ENCODE measurements at regions not wholly inside any gene's neighbourhood (a gene's known extent, or its start where the extent isn't known, plus 50 kb on each side); places are given as distances from the start of the nearest gene placed in this dataset.
"Not testable (repeated sequence)": the region's sequence is repeated elsewhere in the genome, so short reads cannot be mapped to it uniquely, and the experiment has no call there.

DNA sequence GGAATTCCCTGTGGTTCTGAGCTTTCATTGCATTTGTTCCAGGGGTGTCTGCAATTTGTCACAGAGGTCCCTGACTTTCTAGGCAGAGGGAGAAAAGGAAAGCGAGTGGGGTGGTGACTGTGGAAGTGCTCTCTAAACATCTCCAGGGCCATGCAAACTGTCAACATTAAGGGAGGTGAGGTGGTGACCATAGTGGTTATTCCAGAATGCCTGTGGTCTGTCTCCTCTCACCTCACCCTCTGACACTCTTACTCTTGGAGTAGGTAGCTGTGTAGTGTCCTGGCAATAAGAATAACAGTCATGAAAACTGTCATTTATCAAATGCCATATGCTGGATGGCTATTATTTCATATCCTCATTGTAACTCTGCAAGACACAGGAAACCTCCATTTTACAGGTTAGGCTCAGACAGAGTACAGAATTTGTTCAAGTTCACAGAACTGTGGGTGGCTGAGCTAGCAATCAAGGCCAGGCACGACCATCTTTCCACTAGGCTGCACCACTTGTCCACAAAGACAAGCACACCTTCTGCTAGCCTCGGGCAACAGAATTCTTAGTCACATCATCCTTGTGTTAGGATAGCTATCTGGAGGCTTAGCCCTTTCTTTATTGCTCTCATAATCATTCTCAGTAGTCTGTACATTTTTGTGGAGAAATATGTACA lies 179.4 kb downstream of the CD47 start:
- no peak overlapping the region for H3K27ac ChIP-seq
- H3K27me3 ChIP-seq = no peaks in the 10 kb centered on the region
- no peaks in the 10 kb centered on the region for H3K4me1 ChIP-seq (ENCODE audit: insufficient read depth)
- TF ChIP-seq EP300 (IDR thresholded peaks at IDR 0.05) = no peak
- TF ChIP-seq, protein P1, sequence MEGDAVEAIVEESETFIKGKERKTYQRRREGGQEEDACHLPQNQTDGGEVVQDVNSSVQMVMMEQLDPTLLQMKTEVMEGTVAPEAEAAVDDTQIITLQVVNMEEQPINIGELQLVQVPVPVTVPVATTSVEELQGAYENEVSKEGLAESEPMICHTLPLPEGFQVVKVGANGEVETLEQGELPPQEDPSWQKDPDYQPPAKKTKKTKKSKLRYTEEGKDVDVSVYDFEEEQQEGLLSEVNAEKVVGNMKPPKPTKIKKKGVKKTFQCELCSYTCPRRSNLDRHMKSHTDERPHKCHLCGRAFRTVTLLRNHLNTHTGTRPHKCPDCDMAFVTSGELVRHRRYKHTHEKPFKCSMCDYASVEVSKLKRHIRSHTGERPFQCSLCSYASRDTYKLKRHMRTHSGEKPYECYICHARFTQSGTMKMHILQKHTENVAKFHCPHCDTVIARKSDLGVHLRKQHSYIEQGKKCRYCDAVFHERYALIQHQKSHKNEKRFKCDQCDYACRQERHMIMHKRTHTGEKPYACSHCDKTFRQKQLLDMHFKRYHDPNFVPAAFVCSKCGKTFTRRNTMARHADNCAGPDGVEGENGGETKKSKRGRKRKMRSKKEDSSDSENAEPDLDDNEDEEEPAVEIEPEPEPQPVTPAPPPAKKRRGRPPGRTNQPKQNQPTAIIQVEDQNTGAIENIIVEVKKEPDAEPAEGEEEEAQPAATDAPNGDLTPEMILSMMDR (IDR thresholded peaks at IDR 0.05) = no peak
- TF ChIP-seq POLR2A (IDR thresholded peaks at IDR 0.05) = no peak
- no peaks in the 10 kb centered on the region for H3K36me3 ChIP-seq
- WGBS, 3 donors = 81 to 84% (median 82%) methylated on average over 3 of the region's 3 CpGs
- DNase-seq = no peak
- H3K4me3 ChIP-seq = no peak overlapping the region
- H3K9me3 ChIP-seq = no peaks in the 10 kb centered on the region
- intact Hi-C loops (cut with DNase I) = no loop called here

DNA sequence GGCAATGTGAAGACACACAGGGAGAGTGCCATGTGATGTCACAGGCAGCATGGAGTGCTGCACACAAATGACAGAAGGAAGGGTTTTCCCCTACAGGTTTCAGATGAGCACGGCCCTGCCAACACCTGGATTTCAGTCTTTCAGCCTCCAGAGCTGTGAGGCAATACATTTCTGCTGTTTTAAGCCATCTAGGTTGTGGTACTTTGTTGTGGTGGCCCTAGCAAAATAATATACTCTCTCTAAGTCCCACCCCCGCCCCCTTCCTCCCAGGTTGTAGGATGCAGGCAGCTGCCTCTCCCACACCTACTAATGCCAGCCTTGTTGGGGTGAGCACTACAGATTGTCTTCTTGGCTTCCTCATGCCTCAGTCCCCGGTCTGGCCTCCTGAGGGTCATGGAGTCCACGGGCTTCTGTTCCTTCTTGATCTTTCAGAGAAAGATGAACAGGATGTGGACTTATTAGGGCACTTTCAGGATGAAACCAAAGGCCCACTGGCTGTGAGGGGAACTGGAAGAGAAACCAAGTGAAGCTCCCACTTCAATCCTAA lies 180.0 kb downstream of the CD47 start:
- no peak for TF ChIP-seq EP300 (IDR thresholded peaks at IDR 0.05)
- TF ChIP-seq, protein P1 (IDR thresholded peaks at IDR 0.05) = no peak
- no peak for TF ChIP-seq POLR2A (IDR thresholded peaks at IDR 0.05)
- intact Hi-C loops (cut with DNase I) = no loop called here
- H3K4me1 ChIP-seq (ENCODE audit: insufficient read depth) = peaks cover 2% of the 10 kb centered on the region
- no peak overlapping the region for H3K4me3 ChIP-seq
- H3K36me3 ChIP-seq = no peaks in the 10 kb centered on the region
- no peaks in the 10 kb centered on the region for H3K27me3 ChIP-seq
- DNase-seq = no peak
- H3K27ac ChIP-seq = no peak overlapping the region
- H3K9me3 ChIP-seq = no peaks in the 10 kb centered on the region
- 55 to 75% (median 70%) methylated on average over 4 of the region's 4 CpGs for WGBS, 3 donors

DNA sequence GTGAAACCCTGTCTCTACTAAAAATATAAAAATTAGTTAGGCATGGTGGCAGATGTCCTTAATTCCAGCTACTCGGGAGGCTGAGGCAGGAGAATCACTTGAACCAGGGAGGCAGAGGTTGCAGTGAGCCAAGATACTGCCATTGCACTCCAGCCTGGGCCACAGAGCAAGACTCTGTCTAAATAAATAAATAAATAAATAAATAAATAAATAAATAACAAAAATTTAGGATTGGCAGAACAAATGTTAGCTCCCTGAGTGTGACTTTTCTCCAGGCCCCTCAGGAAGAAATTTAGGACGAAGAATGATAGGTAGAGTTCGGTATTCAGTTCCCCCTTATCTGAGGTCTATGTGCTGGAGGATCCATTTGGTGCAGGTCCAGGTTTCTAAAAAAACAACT lies 181.2 kb downstream of the CD47 start:
- H3K27me3 ChIP-seq; DNase-seq; H3K27ac ChIP-seq; H3K4me1 ChIP-seq (ENCODE audit: insufficient read depth); H3K9me3 ChIP-seq; H3K4me3 ChIP-seq; H3K36me3 ChIP-seq; intact Hi-C loops (cut with DNase I): not testable (repeated sequence)
- WGBS, 3 donors = 63 to 84% (median 73%) methylated on average over 3 of the region's 3 CpGs

DNA sequence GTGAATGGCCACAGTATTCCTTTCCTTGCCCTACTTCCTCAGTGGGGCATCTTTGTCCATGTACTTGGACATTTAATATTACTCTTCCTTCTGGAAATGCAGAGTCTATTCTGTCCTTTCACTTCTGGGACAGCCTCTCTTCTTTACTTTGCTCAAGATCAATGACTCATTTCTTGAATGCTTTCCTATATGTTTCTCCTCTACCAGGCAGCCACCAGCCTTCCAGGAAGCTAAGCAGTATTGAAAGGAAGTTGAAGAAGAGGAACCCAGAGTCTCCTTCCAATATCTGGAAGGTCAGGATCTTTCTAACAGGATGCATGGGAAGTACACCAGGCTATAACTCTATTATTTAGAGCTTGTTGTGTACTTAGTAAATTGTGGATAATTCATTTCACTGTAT lies 182.8 kb downstream of the CD47 start:
- H3K27ac ChIP-seq = no peak overlapping the region
- H3K9me3 ChIP-seq = no peaks in the 10 kb centered on the region
- DNase-seq = no peak
- H3K36me3 ChIP-seq = no peaks in the 10 kb centered on the region
- peaks cover 2% of the 10 kb centered on the region for H3K4me1 ChIP-seq (ENCODE audit: insufficient read depth)
- intact Hi-C loops (cut with DNase I) = no loop called here
- H3K27me3 ChIP-seq = no peaks in the 10 kb centered on the region
- no peak overlapping the region for H3K4me3 ChIP-seq
- TF ChIP-seq EP300 (IDR thresholded peaks at IDR 0.05) (no peak), POLR2A (IDR thresholded peaks at IDR 0.05) (no peak)
- TF ChIP-seq, protein P1 (IDR thresholded peaks at IDR 0.05) = no peak

DNA sequence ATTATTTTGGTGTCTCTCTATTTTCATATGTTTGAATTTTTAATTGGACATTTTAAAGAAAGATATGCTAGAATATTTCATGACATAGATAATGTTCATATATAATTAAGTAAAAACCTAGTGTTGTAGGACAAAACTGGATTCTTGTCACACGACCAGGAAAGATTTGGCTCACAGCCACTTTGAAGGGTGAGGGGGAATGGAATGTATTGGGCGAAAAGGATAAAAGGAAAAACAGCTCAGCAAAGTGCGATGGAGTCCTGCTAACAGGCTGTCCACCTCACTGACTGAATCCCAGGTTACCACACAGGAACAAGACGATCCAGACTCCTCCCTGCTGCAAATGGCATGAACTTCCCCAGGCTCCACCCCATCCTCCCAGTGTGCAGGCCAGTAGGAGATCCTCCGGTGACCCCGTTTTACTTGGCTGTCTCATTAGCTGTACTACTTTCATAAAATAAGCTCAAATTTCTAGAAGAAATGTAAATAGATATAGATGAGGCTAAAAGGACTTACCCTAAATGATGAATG lies 186.2 kb downstream of the CD47 start:
- intact Hi-C loops (cut with DNase I) = no loop called here
- no peaks in the 10 kb centered on the region for H3K9me3 ChIP-seq
- no peaks in the 10 kb centered on the region for H3K27me3 ChIP-seq
- no peak overlapping the region for H3K4me3 ChIP-seq
- H3K36me3 ChIP-seq = no peaks in the 10 kb centered on the region
- TF ChIP-seq POLR2A (IDR thresholded peaks at IDR 0.05) (no peak), EP300 (IDR thresholded peaks at IDR 0.05) (no peak)
- TF ChIP-seq, protein P1 (IDR thresholded peaks at IDR 0.05) = no peak
- H3K4me1 ChIP-seq (ENCODE audit: insufficient read depth) = peaks cover 2% of the 10 kb centered on the region
- DNase-seq = peak; percentile 20 to 47 (median 31)
- no peak overlapping the region for H3K27ac ChIP-seq
- 6 to 8% (median 6%) methylated on average over 6 of the region's 6 CpGs for WGBS, 3 donors
